Suprapubic skin (tissue), 4 donors: ENCODE measurements at regions not wholly inside any gene's neighbourhood (a gene's known extent, or its start where the extent isn't known, plus 50 kb on each side); places are given as distances from the start of the nearest gene placed in this dataset.

Source experiments
- CTCF ChIP-seq, 2 donors: fragments of 200-600 bp in 1 of 2; fragments of 450-650 bp in 1 of 2; sonication (generic) in 1 of 2; IDR thresholded peaks; one replicate each; pipeline ENCODE4 v1.5.1; 2016 to 2019; ENCODE audit warnings: antibody characterized with exemption in 2 of 2, mild to moderate bottlenecking in 1 of 2, moderate library complexity in 1 of 2
- EP300 ChIP-seq: sonication (generic); formaldehyde crosslinking; IDR thresholded peaks from one replicate; pipeline ENCODE4 v1.6.1; 2017; ENCODE audit warnings: antibody characterized with exemption
- POLR2A ChIP-seq, 2 donors: fragments of 450-650 bp; IDR thresholded peaks; one replicate each; pipeline ENCODE4 v1.6.1; 2017; ENCODE audit warnings: antibody characterized with exemption in 2 of 2, mild to moderate bottlenecking in 2 of 2, moderate library complexity in 2 of 2
- POLR2AphosphoS5 ChIP-seq, 3 donors: sonication (generic); formaldehyde crosslinking; IDR thresholded peaks; one replicate each; pipeline ENCODE4 v1.6.1; 2017; ENCODE audit warnings: antibody characterized with exemption in 3 of 3

DNA sequence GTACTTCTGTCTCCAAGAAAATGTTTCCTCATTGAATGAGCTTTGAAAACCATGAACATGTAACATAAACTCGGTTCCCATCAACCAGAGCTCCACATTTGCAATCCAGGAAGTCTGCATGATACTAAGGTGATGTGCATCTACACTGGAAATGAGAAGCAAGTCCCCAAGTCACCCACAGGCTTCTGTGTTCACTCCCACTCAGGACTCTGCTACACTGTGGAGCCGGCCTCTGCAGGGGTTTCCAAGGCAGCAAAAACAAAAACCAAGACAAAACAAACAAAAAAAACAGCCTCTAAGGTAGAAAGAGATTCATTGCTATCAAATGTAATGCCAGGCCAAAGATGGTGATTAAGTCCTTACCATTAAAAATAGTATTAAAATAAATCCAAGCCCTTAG lies 593.7 kb downstream of the IRX1 start:
- no peak for TF ChIP-seq EP300
- no peak for TF ChIP-seq CTCF (IDR thresholded peaks at IDR 0.05)
- TF ChIP-seq POLR2AphosphoS5 (IDR thresholded peaks at IDR 0.05): no peak
- no peak for TF ChIP-seq POLR2A (IDR thresholded peaks at IDR 0.05)
